MM.1S (cell line): ENCODE measurements at regions not wholly inside any gene's neighbourhood (a gene's known extent, or its start where the extent isn't known, plus 50 kb on each side); places are given as distances from the start of the nearest gene placed in this dataset.

Experiments used
- DNase-seq: peaks from one replicate; pipeline ENCODE4 v3.0.0-alpha.2; 2015
- H2AFZ ChIP-seq: fragments of 300-600 bp; sonication (generic); 2 replicates; pipeline ENCODE4 v1.6.0; 2016; ENCODE audit warnings: antibody characterized with exemption, low read length
- H3F3A ChIP-seq: fragments of 300-600 bp; sonication (generic); 2 replicates; pipeline ENCODE4 v1.6.1; 2016; ENCODE audit warnings: mild to moderate bottlenecking, antibody characterized with exemption, low read length, moderate library complexity, mixed read lengths; ENCODE audit not compliant: insufficient read depth
- H3K27ac ChIP-seq: fragments of 300-600 bp; sonication (generic); 2 replicates; pipeline ENCODE4 v1.5.1; 2016; ENCODE audit warnings: mild to moderate bottlenecking, low read length
- H3K27me3 ChIP-seq: fragments of 300-600 bp; sonication (generic); replicated peaks from 2 replicates; pipeline ENCODE4 v1.6.0; 2016; ENCODE audit warnings: low read length; ENCODE audit not compliant: insufficient read depth
- H3K36me3 ChIP-seq: fragments of 300-600 bp; sonication (generic); replicated peaks from 2 replicates; pipeline ENCODE4 v1.6.1; 2016; ENCODE audit warnings: mild to moderate bottlenecking, low read length, mixed read lengths; ENCODE audit not compliant: insufficient read depth
- H3K4me1 ChIP-seq: fragments of 300-600 bp; sonication (generic); 2 replicates; pipeline ENCODE4 v1.6.1; 2016; ENCODE audit warnings: low read length, mixed read lengths
- H3K4me2 ChIP-seq: fragments of 300-600 bp; sonication (generic); 2 replicates; pipeline ENCODE4 v1.6.0; 2016; ENCODE audit warnings: low read depth, low read length
- H3K4me3 ChIP-seq: fragments of 300-600 bp; sonication (generic); 2 replicates; pipeline ENCODE4 v1.5.1; 2016; ENCODE audit warnings: low read length, mixed read lengths
- H3K79me2 ChIP-seq: fragments of 300-600 bp; sonication (generic); 2 replicates; pipeline ENCODE4 v1.6.1; 2016; ENCODE audit warnings: mixed run types, low read length, mixed read lengths
- H3K9ac ChIP-seq: fragments of 300-600 bp; sonication (generic); 2 replicates; pipeline ENCODE4 v1.6.1; 2016; ENCODE audit warnings: low read length, mixed read lengths
- H3K9me2 ChIP-seq: fragments of 300-600 bp; sonication (generic); replicated peaks from 2 replicates; pipeline ENCODE4 v1.6.1; 2016; ENCODE audit warnings: mild to moderate bottlenecking, low read length, mixed read lengths; ENCODE audit not compliant: insufficient read depth
- H3K9me3 ChIP-seq: fragments of 300-600 bp; sonication (generic); replicated peaks from 2 replicates; pipeline ENCODE4 v1.6.1; 2016; ENCODE audit warnings: mild to moderate bottlenecking, low read length, mixed read lengths; ENCODE audit not compliant: insufficient read depth
- H4K20me1 ChIP-seq: fragments of 300-600 bp; sonication (generic); 2 replicates; pipeline ENCODE4 v1.6.1; 2016; ENCODE audit warnings: mild to moderate bottlenecking, low read length, moderate library complexity, mixed read lengths; ENCODE audit not compliant: insufficient read depth
- EZH2 ChIP-seq: fragments of 300-600 bp; sonication (generic); optimal IDR thresholded peaks from 2 replicates; pipeline ENCODE3; 2017; ENCODE audit warnings: low read depth, mild to moderate bottlenecking, antibody characterized with exemption, low read length, mixed read lengths
- EZH2phosphoT487 ChIP-seq: fragments of 300-600 bp; sonication (generic); IDR thresholded peaks from 2 replicates; pipeline ENCODE4 v1.6.1; 2018; ENCODE audit warnings: antibody characterized with exemption, low read length
- TF ChIP-seq, protein P1 (sequence below): fragments of 300-600 bp; sonication (generic); IDR thresholded peaks from 2 replicates; pipeline ENCODE4 v1.5.1; 2016; ENCODE audit warnings: antibody characterized with exemption, low read length, mixed read lengths

GRCh38 chr15:29380466-29380865 lies 110.8 kb upstream of the NSMCE3 start:
- no peaks in the 10 kb centered on the region for H3K36me3 ChIP-seq
- TF ChIP-seq EZH2phosphoT487 (no peak), EZH2 (no peak)
- TF ChIP-seq, protein P1, sequence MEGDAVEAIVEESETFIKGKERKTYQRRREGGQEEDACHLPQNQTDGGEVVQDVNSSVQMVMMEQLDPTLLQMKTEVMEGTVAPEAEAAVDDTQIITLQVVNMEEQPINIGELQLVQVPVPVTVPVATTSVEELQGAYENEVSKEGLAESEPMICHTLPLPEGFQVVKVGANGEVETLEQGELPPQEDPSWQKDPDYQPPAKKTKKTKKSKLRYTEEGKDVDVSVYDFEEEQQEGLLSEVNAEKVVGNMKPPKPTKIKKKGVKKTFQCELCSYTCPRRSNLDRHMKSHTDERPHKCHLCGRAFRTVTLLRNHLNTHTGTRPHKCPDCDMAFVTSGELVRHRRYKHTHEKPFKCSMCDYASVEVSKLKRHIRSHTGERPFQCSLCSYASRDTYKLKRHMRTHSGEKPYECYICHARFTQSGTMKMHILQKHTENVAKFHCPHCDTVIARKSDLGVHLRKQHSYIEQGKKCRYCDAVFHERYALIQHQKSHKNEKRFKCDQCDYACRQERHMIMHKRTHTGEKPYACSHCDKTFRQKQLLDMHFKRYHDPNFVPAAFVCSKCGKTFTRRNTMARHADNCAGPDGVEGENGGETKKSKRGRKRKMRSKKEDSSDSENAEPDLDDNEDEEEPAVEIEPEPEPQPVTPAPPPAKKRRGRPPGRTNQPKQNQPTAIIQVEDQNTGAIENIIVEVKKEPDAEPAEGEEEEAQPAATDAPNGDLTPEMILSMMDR = no peak

DNA sequence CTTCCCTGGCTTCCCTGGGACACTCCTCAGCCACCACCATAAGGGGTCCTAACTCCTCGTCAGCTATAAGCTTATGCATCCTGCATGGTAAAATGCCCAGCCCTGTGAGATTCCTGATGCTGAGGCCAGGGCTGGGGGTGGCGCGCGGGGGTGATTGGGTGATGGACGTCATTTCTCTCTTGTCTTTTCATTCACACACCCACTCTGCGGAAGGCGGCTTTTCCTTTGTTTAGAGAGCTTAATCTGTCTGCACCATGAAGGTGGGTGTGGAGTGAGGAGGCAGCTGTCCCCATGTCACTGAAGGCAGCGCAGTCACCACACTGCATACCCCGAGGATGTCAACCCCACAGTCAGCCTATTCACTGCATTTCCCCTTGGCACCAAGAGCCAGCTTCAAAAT lies 110.0 kb upstream of the NSMCE3 start:
- no peak overlapping the region for H3K4me2 ChIP-seq
- no peaks in the 10 kb centered on the region for H3K9me3 ChIP-seq
- no peaks in the 10 kb centered on the region for H3K4me1 ChIP-seq
- H4K20me1 ChIP-seq = no peaks in the 10 kb centered on the region
- DNase-seq = no peak
- H3K79me2 ChIP-seq = no peaks in the 10 kb centered on the region
- no peak overlapping the region for H3K27ac ChIP-seq
- no peaks in the 10 kb centered on the region for H3K36me3 ChIP-seq
- no peaks in the 10 kb centered on the region for H3K27me3 ChIP-seq
- H3K9me2 ChIP-seq = no peaks in the 10 kb centered on the region
- H2AFZ ChIP-seq = no peak overlapping the region
- H3K4me3 ChIP-seq = no peak overlapping the region
- no peak overlapping the region for H3K9ac ChIP-seq
- no peaks in the 10 kb centered on the region for H3F3A ChIP-seq
- TF ChIP-seq, protein P1 = no peak
- TF ChIP-seq EZH2phosphoT487 (no peak), EZH2 (no peak)

More at GRCh38 chr15:29380466-29380865, 110.8 kb upstream of the NSMCE3 start:
- H3K9me3 ChIP-seq = no peaks in the 10 kb centered on the region
- no peaks in the 10 kb centered on the region for H3F3A ChIP-seq
- no peaks in the 10 kb centered on the region for H4K20me1 ChIP-seq
- no peaks in the 10 kb centered on the region for H3K27me3 ChIP-seq
- no peaks in the 10 kb centered on the region for H3K9me2 ChIP-seq
- DNase-seq = no peak
- H3K79me2 ChIP-seq = no peaks in the 10 kb centered on the region
- H3K9ac ChIP-seq = no peak overlapping the region
- no peak overlapping the region for H3K4me3 ChIP-seq
- no peak overlapping the region for H3K4me2 ChIP-seq
- H2AFZ ChIP-seq = no peak overlapping the region
- H3K27ac ChIP-seq = no peak overlapping the region
- H3K4me1 ChIP-seq = no peaks in the 10 kb centered on the region

- Histone ChIP-seq H3K9ac (no peak overlapping the region), H3F3A (no peaks in the 10 kb centered on the region), H3K36me3 (no peaks in the 10 kb centered on the region), H3K27ac (no peak overlapping the region), H3K9me2 (no peaks in the 10 kb centered on the region), H2AFZ (no peak overlapping the region), H3K79me2 (no peaks in the 10 kb centered on the region), H3K4me2 (no peak overlapping the region), H4K20me1 (no peaks in the 10 kb centered on the region), H3K4me3 (no peak overlapping the region), H3K9me3 (no peaks in the 10 kb centered on the region), H3K27me3 (no peaks in the 10 kb centered on the region), H3K4me1 (no peaks in the 10 kb centered on the region)
- TF ChIP-seq EZH2phosphoT487 = no peak
- no peak for DNase-seq
Measured at GRCh38 chr15:29377161-29377560, 107.5 kb upstream of the NSMCE3 start.

GRCh38 chr15:29376590-29376989 lies 107.0 kb upstream of the NSMCE3 start:
- Histone ChIP-seq H3K4me1 (no peaks in the 10 kb centered on the region), H3K27ac (no peak overlapping the region), H3K79me2 (no peaks in the 10 kb centered on the region), H3K4me2 (no peak overlapping the region), H3K9me2 (no peaks in the 10 kb centered on the region), H2AFZ (no peak overlapping the region), H3K27me3 (no peaks in the 10 kb centered on the region), H4K20me1 (no peaks in the 10 kb centered on the region), H3K9ac (no peak overlapping the region), H3F3A (no peaks in the 10 kb centered on the region), H3K36me3 (no peaks in the 10 kb centered on the region), H3K9me3 (no peaks in the 10 kb centered on the region), H3K4me3 (no peak overlapping the region)
- TF ChIP-seq, protein P1 = no peak
- TF ChIP-seq EZH2 (no peak), EZH2phosphoT487 (no peak)
- no peak for DNase-seq
